ENCODE measurements at regions not wholly inside any gene's neighbourhood (a gene's known extent, or its start where the extent isn't known, plus 50 kb on each side); places are given as distances from the start of the nearest gene placed in this dataset.

GRCh38 chr13:27708325-27708724, 84.0 kb upstream of the GSX1 start:
- Histone ChIP-seq H3K9me3 (no peaks in the 10 kb centered on the region), H3K4me1 (no peaks in the 10 kb centered on the region), H3K4me3 (no peak overlapping the region), H3K27ac (no peak overlapping the region), H3K27me3 (peaks cover 0 to 5% (median 0%) of the 10 kb centered on the region in 3 donors), H3K36me3 (no peaks in the 10 kb centered on the region)
- no peak for DNase-seq
- in situ Hi-C loops (cut with MboI; ENCODE audit: low sequenced_read_pairs in 4 of 4) (no loop called here), intact Hi-C loops (cut with DNase I; ENCODE audit: low total_unique reads) (no loop called here)
- no peak for TF ChIP-seq CTCF (IDR thresholded peaks at IDR 0.05 in 4 of 5, conservative IDR thresholded peaks at IDR 0.05 in 1 of 5)
- TF ChIP-seq POLR2A (IDR thresholded peaks at IDR 0.05) = no peak
- no peak for ATAC-seq

GRCh38 chr13:27709779-27710178, 82.5 kb upstream of the GSX1 start:
- in situ Hi-C loops (cut with MboI; ENCODE audit: low sequenced_read_pairs in 4 of 4) (no loop called here), intact Hi-C loops (cut with DNase I; ENCODE audit: low total_unique reads) (no loop called here)
- H3K9me3 ChIP-seq = no peaks in the 10 kb centered on the region
- ATAC-seq (no peak), DNase-seq (no peak)
- H3K27ac ChIP-seq = no peak overlapping the region
- no peak overlapping the region for H3K4me3 ChIP-seq
- peaks cover 0 to 5% (median 0%) of the 10 kb centered on the region in 3 donors for H3K27me3 ChIP-seq
- no peaks in the 10 kb centered on the region for H3K36me3 ChIP-seq
- TF ChIP-seq POLR2A (IDR thresholded peaks at IDR 0.05) (no peak), CTCF (IDR thresholded peaks at IDR 0.05 in 4 of 5, conservative IDR thresholded peaks at IDR 0.05 in 1 of 5) (no peak)
- H3K4me1 ChIP-seq = no peaks in the 10 kb centered on the region

- no peak overlapping the region for H3K4me3 ChIP-seq
- H3K27ac ChIP-seq = no peak overlapping the region
- intact Hi-C loops (cut with DNase I; ENCODE audit: low total_unique reads) = no loop called here
- no peak for TF ChIP-seq POLR2A (IDR thresholded peaks at IDR 0.05)
- peak in 2 of 5 experiments; percentile 39 to 49 for TF ChIP-seq CTCF (IDR thresholded peaks at IDR 0.05 in 4 of 5, conservative IDR thresholded peaks at IDR 0.05 in 1 of 5)
- H3K9me3 ChIP-seq = no peaks in the 10 kb centered on the region
- no peaks in the 10 kb centered on the region for H3K36me3 ChIP-seq
- no peaks in the 10 kb centered on the region for H3K27me3 ChIP-seq
- peak in 1 of 2 donors; percentile 10 for DNase-seq
- no peaks in the 10 kb centered on the region for H3K4me1 ChIP-seq
- in situ Hi-C loops (cut with MboI; ENCODE audit: low sequenced_read_pairs in 4 of 4) = no loop called here
- ATAC-seq = no peak
These were observed 79.9 kb upstream of the GSX1 start for GRCh38 chr13:27712421-27712820.

- no peak overlapping the region for H3K4me3 ChIP-seq
- H3K27ac ChIP-seq = no peak overlapping the region
- no peaks in the 10 kb centered on the region for H3K27me3 ChIP-seq
- H3K9me3 ChIP-seq = no peaks in the 10 kb centered on the region
- intact Hi-C loops (cut with DNase I; ENCODE audit: low total_unique reads) = no loop called here
- H3K36me3 ChIP-seq = no peaks in the 10 kb centered on the region
- TF ChIP-seq POLR2A (IDR thresholded peaks at IDR 0.05) = no peak
- no peak for TF ChIP-seq CTCF (IDR thresholded peaks at IDR 0.05 in 4 of 5, conservative IDR thresholded peaks at IDR 0.05 in 1 of 5)
- ATAC-seq (no peak), DNase-seq (no peak)
- in situ Hi-C loops (cut with MboI; ENCODE audit: low sequenced_read_pairs in 4 of 4) = no loop called here
- H3K4me1 ChIP-seq = no peaks in the 10 kb centered on the region
These were observed 78.5 kb upstream of the GSX1 start for GRCh38 chr13:27713767-27714166.

GRCh38 chr13:27721681-27722080, 70.6 kb upstream of the GSX1 start:
- Histone ChIP-seq H3K4me3 (no peak overlapping the region), H3K36me3 (no peaks in the 10 kb centered on the region), H3K27ac (no peak overlapping the region), H3K27me3 (no peaks in the 10 kb centered on the region), H3K9me3 (no peaks in the 10 kb centered on the region), H3K4me1 (no peaks in the 10 kb centered on the region)
- in situ Hi-C loops (cut with MboI; ENCODE audit: low sequenced_read_pairs in 4 of 4) (no loop called here), intact Hi-C loops (cut with DNase I; ENCODE audit: low total_unique reads) (no loop called here)
- no peak for ATAC-seq
- no peak for DNase-seq
- no peak for TF ChIP-seq CTCF (IDR thresholded peaks at IDR 0.05 in 4 of 5, conservative IDR thresholded peaks at IDR 0.05 in 1 of 5)
- no peak for TF ChIP-seq POLR2A (IDR thresholded peaks at IDR 0.05)

Data from gastrocnemius medialis (tissue), 4 donors.